ENCODE measurements at regions not wholly inside any gene's neighbourhood (a gene's known extent, or its start where the extent isn't known, plus 50 kb on each side); places are given as distances from the start of the nearest gene placed in this dataset.

GRCh38 chr16:52825892-52826291 lies 226.8 kb downstream of the CHD9NB start:
- Histone ChIP-seq H3K27me3 (replicated peaks in 1 of 2; ENCODE audit: control insufficient read depth in 2 of 2, insufficient read depth in 2 of 2, low read length in 1 of 2) (no peaks in the 10 kb centered on the region), H3K4me2 (ENCODE audit: control insufficient read depth, insufficient read depth) (no peak overlapping the region), H2AFZ (ENCODE audit: control insufficient read depth, low read depth, low read length) (no peak overlapping the region), H3K4me1 (ENCODE audit: control insufficient read depth, insufficient read depth, low read length) (no peaks in the 10 kb centered on the region), H3K4me3 (no peak overlapping the region), H3K36me3 (ENCODE audit: control insufficient read depth in 2 of 2, insufficient read depth in 2 of 2, low read length in 1 of 2) (no peaks in the 10 kb centered on the region), H4K20me1 (ENCODE audit: control insufficient read depth, insufficient read depth) (no peaks in the 10 kb centered on the region), H3K79me2 (ENCODE audit: control insufficient read depth, insufficient read depth, low read length) (no peaks in the 10 kb centered on the region), H3K9me3 (replicated peaks; ENCODE audit: control insufficient read depth, insufficient read depth, low read length) (no peaks in the 10 kb centered on the region), H3K27ac (ENCODE audit: control insufficient read depth, insufficient read depth) (no peak overlapping the region), H3K9ac (ENCODE audit: control insufficient read depth, insufficient read depth, low read length) (no peak overlapping the region)
- ATAC-seq (no peak), FAIRE-seq (no peak), DNase-seq (ENCODE audit: low read depth, low spot score) (no peak)
- CTCF ChIA-PET = no interaction called here
- SMC1A ChIA-PET (ENCODE audit: uncharacterized antibody, unreplicated experiment) = no interaction called here
- RAD21 ChIA-PET (ENCODE audit: unreplicated experiment) = no interaction called here
- WGBS (ENCODE audit: insufficient coverage, insufficient replicate concordance, low lambda C conversion rate, missing lambda C conversion rate) = 31% methylated on average over 5 of the region's 5 CpGs
- POLR2A ChIA-PET = no interaction called here
- in situ Hi-C loops (cut with MboI) (no loop called here), intact Hi-C loops (cut with micrococcal nuclease; ENCODE audit: unreplicated experiment) (no loop called here)
- no TSS peak for BruUV-seq (replicated peaks)
- TF ChIP-seq RCOR1 (conservative IDR thresholded peaks at IDR 0.05; ENCODE audit: low read depth, low read length) (no peak), KAT2A (conservative IDR thresholded peaks at IDR 0.05; ENCODE audit: control insufficient read depth, low read depth, low read length) (no peak), SUZ12 (IDR thresholded peaks at IDR 0.05; ENCODE audit: unreplicated experiment) (no peak), GATAD2B (conservative IDR thresholded peaks at IDR 0.05; ENCODE audit: low read depth) (no peak), RELA (IDR thresholded peaks at IDR 0.05; ENCODE audit: borderline replicate concordance, partially characterized antibody) (no peak), ZBED1 (IDR thresholded peaks at IDR 0.05; ENCODE audit: borderline replicate concordance) (no peak), NFYA (IDR thresholded peaks at IDR 0.05; ENCODE audit: borderline replicate concordance, low read depth, low read length) (no peak), NFXL1 (IDR thresholded peaks at IDR 0.05; ENCODE audit: borderline replicate concordance) (no peak), ZZZ3 (IDR thresholded peaks at IDR 0.05; ENCODE audit: control insufficient read depth, insufficient read length, low read depth) (no peak), SMARCA5 (IDR thresholded peaks at IDR 0.05) (no peak)

GRCh38 chr16:52819808-52820207 lies 232.9 kb downstream of the CHD9NB start:
- RAD21 ChIA-PET (ENCODE audit: unreplicated experiment) = no interaction called here
- ATAC-seq (no peak), FAIRE-seq (no peak)
- no peak for TF ChIP-seq PAX5 (IDR thresholded peaks at IDR 0.05; ENCODE audit: borderline replicate concordance, low read depth, low read length)
- no peak for TF ChIP-seq ZNF207 (IDR thresholded peaks at IDR 0.05; ENCODE audit: borderline replicate concordance)
- no peak for TF ChIP-seq ZNF622 (IDR thresholded peaks at IDR 0.05)
- TF ChIP-seq, protein P1, sequence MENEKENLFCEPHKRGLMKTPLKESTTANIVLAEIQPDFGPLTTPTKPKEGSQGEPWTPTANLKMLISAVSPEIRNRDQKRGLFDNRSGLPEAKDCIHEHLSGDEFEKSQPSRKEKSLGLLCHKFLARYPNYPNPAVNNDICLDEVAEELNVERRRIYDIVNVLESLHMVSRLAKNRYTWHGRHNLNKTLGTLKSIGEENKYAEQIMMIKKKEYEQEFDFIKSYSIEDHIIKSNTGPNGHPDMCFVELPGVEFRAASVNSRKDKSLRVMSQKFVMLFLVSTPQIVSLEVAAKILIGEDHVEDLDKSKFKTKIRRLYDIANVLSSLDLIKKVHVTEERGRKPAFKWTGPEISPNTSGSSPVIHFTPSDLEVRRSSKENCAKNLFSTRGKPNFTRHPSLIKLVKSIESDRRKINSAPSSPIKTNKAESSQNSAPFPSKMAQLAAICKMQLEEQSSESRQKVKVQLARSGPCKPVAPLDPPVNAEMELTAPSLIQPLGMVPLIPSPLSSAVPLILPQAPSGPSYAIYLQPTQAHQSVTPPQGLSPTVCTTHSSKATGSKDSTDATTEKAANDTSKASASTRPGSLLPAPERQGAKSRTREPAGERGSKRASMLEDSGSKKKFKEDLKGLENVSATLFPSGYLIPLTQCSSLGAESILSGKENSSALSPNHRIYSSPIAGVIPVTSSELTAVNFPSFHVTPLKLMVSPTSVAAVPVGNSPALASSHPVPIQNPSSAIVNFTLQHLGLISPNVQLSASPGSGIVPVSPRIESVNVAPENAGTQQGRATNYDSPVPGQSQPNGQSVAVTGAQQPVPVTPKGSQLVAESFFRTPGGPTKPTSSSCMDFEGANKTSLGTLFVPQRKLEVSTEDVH (IDR thresholded peaks at IDR 0.05; ENCODE audit: low read depth, partially characterized antibody) = no peak
- TF ChIP-seq YBX1 (IDR thresholded peaks at IDR 0.05) = no peak
- no peak for TF ChIP-seq ATF2 (IDR thresholded peaks at IDR 0.05; ENCODE audit: low read length)
- no peak for TF ChIP-seq BMI1 (IDR thresholded peaks at IDR 0.05; ENCODE audit: borderline replicate concordance)
- no peak for TF ChIP-seq SUPT20H (IDR thresholded peaks at IDR 0.05; ENCODE audit: borderline replicate concordance, control insufficient read depth, low read depth, low read length)

More at GRCh38 chr16:52819808-52820207, 232.9 kb downstream of the CHD9NB start:
- Histone ChIP-seq H3K79me2 (ENCODE audit: control insufficient read depth, insufficient read depth, low read length) (no peaks in the 10 kb centered on the region), H3K27ac (ENCODE audit: control insufficient read depth, insufficient read depth) (no peak overlapping the region), H4K20me1 (ENCODE audit: control insufficient read depth, insufficient read depth) (no peaks in the 10 kb centered on the region), H3K27me3 (replicated peaks in 1 of 2; ENCODE audit: control insufficient read depth in 2 of 2, insufficient read depth in 2 of 2, low read length in 1 of 2) (no peaks in the 10 kb centered on the region), H3K4me1 (ENCODE audit: control insufficient read depth, insufficient read depth, low read length) (no peaks in the 10 kb centered on the region), H3K9me3 (replicated peaks; ENCODE audit: control insufficient read depth, insufficient read depth, low read length) (no peaks in the 10 kb centered on the region), H3K4me2 (ENCODE audit: control insufficient read depth, insufficient read depth) (no peak overlapping the region), H3K9ac (ENCODE audit: control insufficient read depth, insufficient read depth, low read length) (no peak overlapping the region), H3K4me3 (no peak overlapping the region), H2AFZ (ENCODE audit: control insufficient read depth, low read depth, low read length) (no peak overlapping the region), H3K36me3 (ENCODE audit: control insufficient read depth in 2 of 2, insufficient read depth in 2 of 2, low read length in 1 of 2) (no peaks in the 10 kb centered on the region)
- in situ Hi-C loops (cut with MboI) = no loop called here
- DNase-seq (ENCODE audit: low read depth, low spot score) = no peak
- no TSS peak for BruUV-seq (replicated peaks)
- POLR2A ChIA-PET = no interaction called here
- intact Hi-C loops (cut with micrococcal nuclease; ENCODE audit: unreplicated experiment) = no loop called here
- CTCF ChIA-PET = interaction anchor here (0.6 kb wide), 1 partner anchor 385 kb away, joined by 3 read pairs; no protein-coding TSS in a partner anchor
- WGBS (ENCODE audit: insufficient coverage, insufficient replicate concordance, low lambda C conversion rate, missing lambda C conversion rate) = 46% methylated on average over 3 of the region's 3 CpGs
- SMC1A ChIA-PET (ENCODE audit: uncharacterized antibody, unreplicated experiment) = no interaction called here

All from GM12878 (cell line).